ENCODE measurements at regions not wholly inside any gene's neighbourhood (a gene's known extent, or its start where the extent isn't known, plus 50 kb on each side); places are given as distances from the start of the nearest gene placed in this dataset.

DNA sequence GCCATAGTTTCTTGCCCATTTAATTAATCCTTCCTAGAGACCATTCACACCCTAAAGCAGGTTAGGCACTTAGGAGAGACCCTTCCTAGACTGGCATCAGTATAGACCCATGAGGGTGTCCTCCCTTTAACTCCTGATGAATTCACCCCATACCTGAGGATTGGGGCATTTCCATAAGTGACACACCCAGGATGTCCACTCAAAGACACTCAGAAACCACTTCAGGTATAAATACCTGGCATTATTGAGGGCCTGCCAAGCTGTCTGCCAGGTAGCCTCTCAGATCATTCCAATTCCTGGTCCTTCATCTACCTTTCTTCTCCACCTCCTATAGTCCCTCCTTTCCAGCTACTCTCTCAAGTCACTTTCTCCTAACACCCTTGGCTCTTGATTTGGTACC is 57.5 kb upstream of the SLC14A2 start:
- Histone ChIP-seq H3K27me3 (replicated peaks; ENCODE audit: control insufficient read depth, insufficient read depth, low read length, poor library complexity, severe bottlenecking) (no peaks in the 10 kb centered on the region), H3K27ac (ENCODE audit: insufficient read depth, low read length, poor library complexity, severe bottlenecking) (no peak overlapping the region), H3K4me1 (ENCODE audit: control insufficient read depth, insufficient read depth, low read length, poor library complexity, severe bottlenecking) (no peaks in the 10 kb centered on the region), H3K4me3 (ENCODE audit: insufficient read depth, low read depth, low read length, poor library complexity, severe bottlenecking) (no peak overlapping the region), H3K36me3 (ENCODE audit: control insufficient read depth, insufficient read depth, low read length) (no peaks in the 10 kb centered on the region), H3K9me3 (ENCODE audit: control insufficient read depth, low read length) (no peaks in the 10 kb centered on the region)
- no peak for DNase-seq

DNA sequence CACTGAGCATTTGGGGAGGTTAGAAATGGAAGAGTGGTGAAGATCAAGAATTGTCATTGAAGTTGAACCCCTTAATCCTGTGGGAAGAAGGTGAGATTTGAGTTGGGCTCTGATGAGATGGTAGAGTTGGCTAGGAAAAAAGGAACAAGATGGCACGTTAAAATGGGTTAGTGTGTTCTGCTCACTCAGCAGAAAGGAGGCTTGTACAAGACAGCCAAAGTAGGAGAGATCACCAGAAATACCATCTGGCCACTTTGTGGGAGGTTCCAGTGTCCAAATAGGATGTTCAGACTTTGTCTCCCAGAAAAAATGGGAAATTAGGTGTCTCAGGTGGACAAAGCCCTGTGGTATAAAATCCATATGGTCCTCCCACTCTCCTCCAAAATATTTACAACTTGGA is 56.0 kb upstream of the SLC14A2 start:
- Histone ChIP-seq H3K27ac (ENCODE audit: insufficient read depth, low read length, poor library complexity, severe bottlenecking) (no peak overlapping the region), H3K9me3 (ENCODE audit: control insufficient read depth, low read length) (no peaks in the 10 kb centered on the region), H3K27me3 (replicated peaks; ENCODE audit: control insufficient read depth, insufficient read depth, low read length, poor library complexity, severe bottlenecking) (no peaks in the 10 kb centered on the region), H3K4me3 (ENCODE audit: insufficient read depth, low read depth, low read length, poor library complexity, severe bottlenecking) (no peak overlapping the region), H3K36me3 (ENCODE audit: control insufficient read depth, insufficient read depth, low read length) (no peaks in the 10 kb centered on the region), H3K4me1 (ENCODE audit: control insufficient read depth, insufficient read depth, low read length, poor library complexity, severe bottlenecking) (no peaks in the 10 kb centered on the region)
- no peak for DNase-seq

DNA sequence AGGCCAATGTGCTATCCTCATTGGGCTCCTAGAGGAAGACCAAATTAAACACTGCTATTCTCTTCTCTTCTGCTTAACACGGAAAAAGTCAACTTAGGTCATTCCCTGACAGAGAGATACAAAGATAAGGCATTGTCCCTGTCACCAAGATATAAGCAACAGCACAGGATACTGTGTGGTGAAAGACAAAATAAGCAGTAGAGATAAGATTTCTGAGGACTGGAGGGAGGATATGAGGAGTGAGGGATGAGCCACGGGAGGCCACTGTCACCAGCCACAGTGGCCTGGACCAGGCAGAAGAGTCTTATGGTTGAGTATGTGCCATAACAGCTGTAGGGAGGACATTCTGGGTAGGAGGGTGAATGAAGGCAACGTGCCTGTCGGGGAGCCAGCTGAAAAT is 54.4 kb upstream of the SLC14A2 start:
- no peak overlapping the region for H3K27ac ChIP-seq (ENCODE audit: insufficient read depth, low read length, poor library complexity, severe bottlenecking)
- H3K9me3 ChIP-seq (ENCODE audit: control insufficient read depth, low read length) = no peaks in the 10 kb centered on the region
- no peaks in the 10 kb centered on the region for H3K4me1 ChIP-seq (ENCODE audit: control insufficient read depth, insufficient read depth, low read length, poor library complexity, severe bottlenecking)
- no peak overlapping the region for H3K4me3 ChIP-seq (ENCODE audit: insufficient read depth, low read depth, low read length, poor library complexity, severe bottlenecking)
- no peaks in the 10 kb centered on the region for H3K36me3 ChIP-seq (ENCODE audit: control insufficient read depth, insufficient read depth, low read length)
- no peaks in the 10 kb centered on the region for H3K27me3 ChIP-seq (replicated peaks; ENCODE audit: control insufficient read depth, insufficient read depth, low read length, poor library complexity, severe bottlenecking)
- DNase-seq = no peak

DNA sequence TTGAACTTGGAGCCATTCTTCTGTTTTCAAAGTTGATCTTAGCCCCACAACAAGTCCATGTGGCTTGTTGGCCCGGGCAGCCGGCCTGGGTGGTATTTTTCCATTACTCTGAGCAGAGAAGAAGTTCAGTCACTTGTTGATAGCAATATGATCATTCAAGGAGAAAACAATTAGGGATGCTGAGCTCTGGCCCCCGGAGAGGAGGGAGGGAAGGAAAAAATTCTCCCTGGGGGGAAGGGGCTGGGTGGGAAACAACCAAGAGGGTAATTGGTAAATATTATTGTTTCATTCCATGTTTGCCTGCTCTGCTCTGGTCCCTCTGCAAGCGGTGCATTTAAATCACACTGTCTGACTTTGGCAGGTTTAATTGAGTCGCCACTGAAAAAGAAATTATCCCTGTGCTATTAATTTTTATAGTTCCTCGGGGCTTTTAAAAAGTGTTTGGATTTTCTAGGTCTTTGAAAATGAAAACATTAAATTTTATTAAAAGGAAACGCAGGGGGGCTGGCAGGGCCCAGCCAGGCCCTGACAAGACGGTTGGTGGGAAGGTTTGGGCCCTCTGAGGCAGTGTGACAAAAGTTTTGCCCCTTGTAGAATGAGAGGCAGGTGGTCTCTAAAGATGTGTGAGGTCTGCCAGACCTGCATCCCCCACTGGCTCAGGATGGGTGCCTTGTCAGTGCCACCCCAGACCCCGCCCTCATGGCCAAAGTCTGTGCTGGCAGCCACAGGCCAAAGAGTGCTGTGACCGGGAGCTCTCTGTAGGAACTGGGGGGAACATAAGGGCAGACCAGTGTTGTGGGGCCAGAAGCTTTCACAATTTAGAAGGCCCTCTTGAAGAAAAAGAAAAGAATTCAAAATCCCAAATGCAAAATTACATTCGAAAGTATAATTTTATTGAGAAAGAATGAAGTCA is 52.5 kb upstream of the SLC14A2 start:
- no peak overlapping the region for H3K27ac ChIP-seq (ENCODE audit: insufficient read depth, low read length, poor library complexity, severe bottlenecking)
- H3K9me3 ChIP-seq (ENCODE audit: control insufficient read depth, low read length) = no peaks in the 10 kb centered on the region
- no peaks in the 10 kb centered on the region for H3K27me3 ChIP-seq (replicated peaks; ENCODE audit: control insufficient read depth, insufficient read depth, low read length, poor library complexity, severe bottlenecking)
- DNase-seq = no peak
- H3K4me1 ChIP-seq (ENCODE audit: control insufficient read depth, insufficient read depth, low read length, poor library complexity, severe bottlenecking) = no peaks in the 10 kb centered on the region
- no peak overlapping the region for H3K4me3 ChIP-seq (ENCODE audit: insufficient read depth, low read depth, low read length, poor library complexity, severe bottlenecking)
- no peaks in the 10 kb centered on the region for H3K36me3 ChIP-seq (ENCODE audit: control insufficient read depth, insufficient read depth, low read length)

DNA sequence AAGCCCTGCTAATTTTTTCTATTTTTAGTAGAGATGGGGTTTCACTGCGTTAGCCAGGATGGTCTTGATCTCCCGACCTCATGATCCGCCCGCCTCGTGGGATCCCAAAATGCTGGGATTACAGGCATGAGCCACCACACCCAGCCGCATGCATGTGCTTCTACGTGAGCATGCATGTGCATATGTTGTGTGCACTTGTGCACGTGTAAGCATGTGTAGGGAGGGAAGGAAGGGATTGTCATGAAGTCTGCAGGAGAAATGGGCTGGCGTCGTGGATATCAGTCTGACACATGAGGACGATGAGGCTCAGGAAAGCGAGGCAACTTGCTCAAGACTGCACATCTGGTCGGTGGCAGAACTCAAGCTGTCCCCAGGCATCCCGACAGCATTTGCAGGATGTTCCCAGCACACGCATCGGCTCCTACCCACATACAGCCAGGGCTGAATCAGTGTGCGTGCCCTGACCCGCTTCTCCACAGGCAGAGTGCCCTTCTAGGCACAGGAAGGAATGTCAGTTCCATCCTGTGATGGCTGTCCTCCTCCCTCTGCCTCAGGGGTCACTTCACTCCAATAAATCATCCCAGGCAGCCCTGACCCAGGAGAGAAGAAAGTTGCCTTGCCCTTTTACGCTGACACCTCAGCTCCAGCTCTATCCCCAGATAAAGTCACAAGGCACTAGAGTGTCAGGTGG is 49.9 kb upstream of the SLC14A2 start:
- Histone ChIP-seq H3K27ac (ENCODE audit: insufficient read depth, low read length, poor library complexity, severe bottlenecking) (no peak overlapping the region), H3K4me3 (ENCODE audit: insufficient read depth, low read depth, low read length, poor library complexity, severe bottlenecking) (no peak overlapping the region), H3K4me1 (ENCODE audit: control insufficient read depth, insufficient read depth, low read length, poor library complexity, severe bottlenecking) (no peaks in the 10 kb centered on the region), H3K9me3 (ENCODE audit: control insufficient read depth, low read length) (no peaks in the 10 kb centered on the region), H3K36me3 (ENCODE audit: control insufficient read depth, insufficient read depth, low read length) (no peaks in the 10 kb centered on the region), H3K27me3 (replicated peaks; ENCODE audit: control insufficient read depth, insufficient read depth, low read length, poor library complexity, severe bottlenecking) (peaks cover 4% of the 10 kb centered on the region)
- no peak for DNase-seq

Measured in effector memory CD4-positive, alpha-beta T cell (primary cell).